ENCODE measurements at regions not wholly inside any gene's neighbourhood (a gene's known extent, or its start where the extent isn't known, plus 50 kb on each side); places are given as distances from the start of the nearest gene placed in this dataset.

- Histone ChIP-seq H3K9me3 (ENCODE audit: control insufficient read depth in 4 of 4, insufficient read depth in 3 of 4, low read length in 3 of 4) (peaks cover 0 to 5% (median 0%) of the 10 kb centered on the region in 4 donors), H3K4me1 (ENCODE audit: control insufficient read depth in 5 of 5, insufficient read depth in 5 of 5, low read length in 5 of 5) (peaks cover 0 to 9% (median 0%) of the 10 kb centered on the region in 5 donors), H3K9ac (ENCODE audit: insufficient read depth in 1 of 2, low read length in 2 of 2) (no peak overlapping the region), H3K27ac (ENCODE audit: low read depth in 1 of 2, low read length in 1 of 2) (no peak overlapping the region), H3K4me3 (no peak overlapping the region), H3K27me3 (ENCODE audit: control insufficient read depth in 3 of 3, insufficient read depth in 3 of 3, low read length in 2 of 3) (no peaks in the 10 kb centered on the region), H3K36me3 (ENCODE audit: control insufficient read depth in 4 of 4, insufficient read depth in 4 of 4, low read length in 4 of 4) (no peaks in the 10 kb centered on the region)
- 81 to 84% methylated on average over 6 of the region's 6 CpGs for WGBS, 2 donors
- ATAC-seq (ENCODE audit: insufficient read depth, low FRiP score) = no peak
- TF ChIP-seq, protein P1, sequence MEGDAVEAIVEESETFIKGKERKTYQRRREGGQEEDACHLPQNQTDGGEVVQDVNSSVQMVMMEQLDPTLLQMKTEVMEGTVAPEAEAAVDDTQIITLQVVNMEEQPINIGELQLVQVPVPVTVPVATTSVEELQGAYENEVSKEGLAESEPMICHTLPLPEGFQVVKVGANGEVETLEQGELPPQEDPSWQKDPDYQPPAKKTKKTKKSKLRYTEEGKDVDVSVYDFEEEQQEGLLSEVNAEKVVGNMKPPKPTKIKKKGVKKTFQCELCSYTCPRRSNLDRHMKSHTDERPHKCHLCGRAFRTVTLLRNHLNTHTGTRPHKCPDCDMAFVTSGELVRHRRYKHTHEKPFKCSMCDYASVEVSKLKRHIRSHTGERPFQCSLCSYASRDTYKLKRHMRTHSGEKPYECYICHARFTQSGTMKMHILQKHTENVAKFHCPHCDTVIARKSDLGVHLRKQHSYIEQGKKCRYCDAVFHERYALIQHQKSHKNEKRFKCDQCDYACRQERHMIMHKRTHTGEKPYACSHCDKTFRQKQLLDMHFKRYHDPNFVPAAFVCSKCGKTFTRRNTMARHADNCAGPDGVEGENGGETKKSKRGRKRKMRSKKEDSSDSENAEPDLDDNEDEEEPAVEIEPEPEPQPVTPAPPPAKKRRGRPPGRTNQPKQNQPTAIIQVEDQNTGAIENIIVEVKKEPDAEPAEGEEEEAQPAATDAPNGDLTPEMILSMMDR (IDR thresholded peaks at IDR 0.05; ENCODE audit: control extremely low read depth, extremely low read depth) = no peak
- no peak for DNase-seq
Measured at GRCh38 chr4:178196751-178197374, 754.6 kb upstream of the AGA start.

DNA sequence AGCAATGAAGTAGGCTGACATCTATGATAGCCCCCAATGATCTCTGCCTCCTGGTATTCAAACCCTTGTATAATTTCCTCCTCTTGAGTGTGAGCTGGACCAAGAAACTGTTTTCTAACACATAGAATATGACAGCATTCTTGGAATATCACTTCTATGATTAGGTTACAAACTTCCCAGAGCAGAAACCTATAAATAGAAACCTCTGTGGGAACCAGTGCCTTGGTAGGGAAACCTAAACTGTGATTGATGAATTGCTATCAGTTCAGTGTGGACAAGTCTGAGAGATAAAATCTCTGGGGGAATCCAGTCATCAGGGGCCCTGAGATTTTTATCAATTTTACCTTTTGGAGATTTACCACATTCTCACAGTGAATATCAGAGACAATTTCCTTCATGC lies 756.5 kb upstream of the AGA start:
- TF ChIP-seq, protein P1 (IDR thresholded peaks at IDR 0.05; ENCODE audit: control extremely low read depth, extremely low read depth) = no peak
- no peak for ATAC-seq (ENCODE audit: insufficient read depth, low FRiP score)
- H3K4me3 ChIP-seq = no peak overlapping the region

GRCh38 chr4:178202422-178202821 lies 760.2 kb upstream of the AGA start:
- peaks cover 0 to 9% (median 0%) of the 10 kb centered on the region in 5 donors for H3K4me1 ChIP-seq (ENCODE audit: control insufficient read depth in 5 of 5, insufficient read depth in 5 of 5, low read length in 5 of 5)
- no peaks in the 10 kb centered on the region for H3K27me3 ChIP-seq (ENCODE audit: control insufficient read depth in 3 of 3, insufficient read depth in 3 of 3, low read length in 2 of 3)
- no peak overlapping the region for H3K27ac ChIP-seq (ENCODE audit: low read depth in 1 of 2, low read length in 1 of 2)
- TF ChIP-seq, protein P1 (IDR thresholded peaks at IDR 0.05; ENCODE audit: control extremely low read depth, extremely low read depth) = no peak
- no peaks in the 10 kb centered on the region for H3K36me3 ChIP-seq (ENCODE audit: control insufficient read depth in 4 of 4, insufficient read depth in 4 of 4, low read length in 4 of 4)
- ATAC-seq (ENCODE audit: insufficient read depth, low FRiP score) = no peak
- DNase-seq = no peak
- WGBS, 2 donors = 73 to 75% methylated on average over 1 of the region's 1 CpG
- peaks cover 0 to 3% (median 0%) of the 10 kb centered on the region in 4 donors for H3K9me3 ChIP-seq (ENCODE audit: control insufficient read depth in 4 of 4, insufficient read depth in 3 of 4, low read length in 3 of 4)
- H3K9ac ChIP-seq (ENCODE audit: insufficient read depth in 1 of 2, low read length in 2 of 2) = no peak overlapping the region
- H3K4me3 ChIP-seq = no peak overlapping the region

More for the DNA sequence above, 756.5 kb upstream of the AGA start:
- peaks cover 0 to 5% (median 0%) of the 10 kb centered on the region in 4 donors for H3K9me3 ChIP-seq (ENCODE audit: control insufficient read depth in 4 of 4, insufficient read depth in 3 of 4, low read length in 3 of 4)
- no peaks in the 10 kb centered on the region for H3K27me3 ChIP-seq (ENCODE audit: control insufficient read depth in 3 of 3, insufficient read depth in 3 of 3, low read length in 2 of 3)
- H3K4me1 ChIP-seq (ENCODE audit: control insufficient read depth in 5 of 5, insufficient read depth in 5 of 5, low read length in 5 of 5) = peaks cover 0 to 9% (median 0%) of the 10 kb centered on the region in 5 donors
- H3K36me3 ChIP-seq (ENCODE audit: control insufficient read depth in 4 of 4, insufficient read depth in 4 of 4, low read length in 4 of 4) = no peaks in the 10 kb centered on the region
- H3K9ac ChIP-seq (ENCODE audit: insufficient read depth in 1 of 2, low read length in 2 of 2) = no peak overlapping the region
- DNase-seq = peak in 2 of 3 donors; percentile 6 to 31
- peak overlapping the region in 1 of 2 donors; percentile 21 for H3K27ac ChIP-seq (ENCODE audit: low read depth in 1 of 2, low read length in 1 of 2)

DNA sequence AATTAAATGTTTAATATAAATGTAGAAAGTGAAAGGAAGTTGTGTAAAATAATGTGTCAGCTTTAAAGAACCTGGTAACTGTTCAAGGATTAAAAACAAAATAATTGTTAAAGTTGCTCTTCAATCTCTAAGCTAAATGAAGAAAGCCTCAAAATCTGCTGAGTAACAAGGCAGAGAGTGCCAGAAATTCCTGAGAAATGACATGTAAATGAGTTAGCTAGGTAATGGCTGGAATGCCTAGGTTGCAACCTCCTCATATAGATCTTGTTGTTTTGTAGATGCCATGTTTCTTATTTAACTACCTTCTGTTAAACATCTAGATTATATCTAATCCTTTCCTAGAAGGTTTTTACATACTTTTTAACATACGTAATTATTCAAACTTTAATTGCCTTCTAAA lies 763.6 kb upstream of the AGA start:
- no peak overlapping the region for H3K27ac ChIP-seq (ENCODE audit: low read depth in 1 of 2, low read length in 1 of 2)
- DNase-seq = no peak
- TF ChIP-seq, protein P1 (IDR thresholded peaks at IDR 0.05; ENCODE audit: control extremely low read depth, extremely low read depth) = no peak
- H3K4me3 ChIP-seq = no peak overlapping the region
- WGBS, 2 donors = 91 to 95% methylated on average over 1 of the region's 1 CpG
- H3K9ac ChIP-seq (ENCODE audit: insufficient read depth in 1 of 2, low read length in 2 of 2) = no peak overlapping the region
- no peaks in the 10 kb centered on the region for H3K27me3 ChIP-seq (ENCODE audit: control insufficient read depth in 3 of 3, insufficient read depth in 3 of 3, low read length in 2 of 3)
- H3K36me3 ChIP-seq (ENCODE audit: control insufficient read depth in 4 of 4, insufficient read depth in 4 of 4, low read length in 4 of 4) = no peaks in the 10 kb centered on the region
- peaks cover 0 to 3% (median 0%) of the 10 kb centered on the region in 4 donors for H3K9me3 ChIP-seq (ENCODE audit: control insufficient read depth in 4 of 4, insufficient read depth in 3 of 4, low read length in 3 of 4)
- H3K4me1 ChIP-seq (ENCODE audit: control insufficient read depth in 5 of 5, insufficient read depth in 5 of 5, low read length in 5 of 5) = no peaks in the 10 kb centered on the region
- ATAC-seq (ENCODE audit: insufficient read depth, low FRiP score) = no peak
